ELR (cell line): ENCODE measurements at regions not wholly inside any gene's neighbourhood (a gene's known extent, or its start where the extent isn't known, plus 50 kb on each side); places are given as distances from the start of the nearest gene placed in this dataset.
"Not testable (repeated sequence)": the region's sequence is repeated elsewhere in the genome, so short reads cannot be mapped to it uniquely, and the experiment has no call there.

ENCODE experiments used
- DNase-seq: peaks from one replicate; pipeline ENCODE4 v3.0.0-alpha.2; 2015; ENCODE audit warnings: low read depth

- not testable (repeated sequence) for DNase-seq
Observed at GRCh38 chr3:145709779-145710178, 451.2 kb downstream of the PLOD2 start.

- DNase-seq, result no peak
Observed at GRCh38 chr3:145716519-145716918, 444.5 kb downstream of the PLOD2 start.

GRCh38 chr3:145719114-145719513 lies 441.9 kb downstream of the PLOD2 start:
- no peak for DNase-seq

GRCh38 chr3:145721273-145721805 lies 439.6 kb downstream of the PLOD2 start:
- DNase-seq, result no peak

- no peak for DNase-seq
Observed at GRCh38 chr3:145721815-145722214, 439.2 kb downstream of the PLOD2 start.

GRCh38 chr3:145727476-145727875 lies 433.5 kb downstream of the PLOD2 start:
- DNase-seq, result no peak

- no peak for DNase-seq
Observed at GRCh38 chr3:145735631-145736030, 425.4 kb downstream of the PLOD2 start.

- no peak for DNase-seq
Observed at GRCh38 chr3:145737952-145738351, 423.0 kb downstream of the PLOD2 start.

GRCh38 chr3:145739926-145740325 lies 421.1 kb downstream of the PLOD2 start:
- DNase-seq, result peak; percentile 43

GRCh38 chr3:145750657-145751056 lies 410.3 kb downstream of the PLOD2 start:
- no peak for DNase-seq

GRCh38 chr3:145752576-145752975 lies 408.4 kb downstream of the PLOD2 start:
- DNase-seq, result no peak

GRCh38 chr3:145754605-145755289 lies 406.2 kb downstream of the PLOD2 start:
- DNase-seq, result no peak

- DNase-seq, result no peak
Observed at GRCh38 chr3:145760036-145760435, 400.9 kb downstream of the PLOD2 start.

- DNase-seq, result peak; percentile 37
Observed at GRCh38 chr3:145767909-145768308, 393.1 kb downstream of the PLOD2 start.

- DNase-seq, result peak; percentile 63
Observed at GRCh38 chr3:145776782-145777408, 384.1 kb downstream of the PLOD2 start.

- no peak for DNase-seq
Observed at GRCh38 chr3:145780301-145780700, 380.7 kb downstream of the PLOD2 start.

- DNase-seq, result no peak
Observed at GRCh38 chr3:145785668-145786067, 375.3 kb downstream of the PLOD2 start.

- DNase-seq, result no peak
Observed at GRCh38 chr3:145798007-145798406, 363.0 kb downstream of the PLOD2 start.

GRCh38 chr3:145798696-145799537 lies 362.1 kb downstream of the PLOD2 start:
- DNase-seq, result no peak

- DNase-seq, result no peak
Observed at GRCh38 chr3:145801696-145802095, 359.3 kb downstream of the PLOD2 start.

- DNase-seq, result no peak
Observed at GRCh38 chr3:145807990-145808389, 353.0 kb downstream of the PLOD2 start.

GRCh38 chr3:145812391-145812790 lies 348.6 kb downstream of the PLOD2 start:
- DNase-seq, result no peak
